OCI-LY3 (cell line): ENCODE measurements at regions not wholly inside any gene's neighbourhood (a gene's known extent, or its start where the extent isn't known, plus 50 kb on each side); places are given as distances from the start of the nearest gene placed in this dataset.

ENCODE experiments used
- EZH2phosphoT487 ChIP-seq: fragments of 200-600 bp; shearing (Covaris generic); IDR thresholded peaks from 2 replicates; pipeline ENCODE4 v1.6.1; 2018; ENCODE audit warnings: antibody characterized with exemption, mixed run types, low read depth
- TF ChIP-seq, protein P1 (sequence below): fragments of 200-600, 300-600 bp; sonication (generic); IDR thresholded peaks from 2 replicates; pipeline ENCODE4 v1.5.1; 2014; ENCODE audit warnings: antibody characterized with exemption, low read length, low read depth

DNA sequence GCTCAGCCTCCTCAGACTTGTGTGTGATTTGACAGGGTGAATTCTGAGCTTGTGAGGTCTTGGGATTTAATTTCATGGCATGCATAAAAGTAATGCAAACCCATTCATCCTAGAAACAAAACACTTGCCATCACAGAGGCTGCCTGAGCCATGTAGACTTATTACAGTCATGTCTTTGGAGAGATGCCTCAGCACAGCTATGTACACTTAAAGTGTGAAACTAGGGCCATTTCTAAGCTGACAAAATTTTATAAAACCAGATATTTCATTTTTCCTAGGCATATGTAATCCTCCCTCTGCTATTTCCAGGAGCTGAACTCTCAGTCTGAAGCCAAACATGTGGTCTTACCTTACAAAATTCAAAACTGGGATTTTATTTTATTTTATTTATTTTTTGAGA lies 322.2 kb upstream of the SPHKAP start:
- TF ChIP-seq, protein P1, sequence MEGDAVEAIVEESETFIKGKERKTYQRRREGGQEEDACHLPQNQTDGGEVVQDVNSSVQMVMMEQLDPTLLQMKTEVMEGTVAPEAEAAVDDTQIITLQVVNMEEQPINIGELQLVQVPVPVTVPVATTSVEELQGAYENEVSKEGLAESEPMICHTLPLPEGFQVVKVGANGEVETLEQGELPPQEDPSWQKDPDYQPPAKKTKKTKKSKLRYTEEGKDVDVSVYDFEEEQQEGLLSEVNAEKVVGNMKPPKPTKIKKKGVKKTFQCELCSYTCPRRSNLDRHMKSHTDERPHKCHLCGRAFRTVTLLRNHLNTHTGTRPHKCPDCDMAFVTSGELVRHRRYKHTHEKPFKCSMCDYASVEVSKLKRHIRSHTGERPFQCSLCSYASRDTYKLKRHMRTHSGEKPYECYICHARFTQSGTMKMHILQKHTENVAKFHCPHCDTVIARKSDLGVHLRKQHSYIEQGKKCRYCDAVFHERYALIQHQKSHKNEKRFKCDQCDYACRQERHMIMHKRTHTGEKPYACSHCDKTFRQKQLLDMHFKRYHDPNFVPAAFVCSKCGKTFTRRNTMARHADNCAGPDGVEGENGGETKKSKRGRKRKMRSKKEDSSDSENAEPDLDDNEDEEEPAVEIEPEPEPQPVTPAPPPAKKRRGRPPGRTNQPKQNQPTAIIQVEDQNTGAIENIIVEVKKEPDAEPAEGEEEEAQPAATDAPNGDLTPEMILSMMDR, result no peak
- no peak for TF ChIP-seq EZH2phosphoT487
